K562 (cell line): ENCODE measurements at regions not wholly inside any gene's neighbourhood (a gene's known extent, or its start where the extent isn't known, plus 50 kb on each side); places are given as distances from the start of the nearest gene placed in this dataset.

Experiments used
- ATAC-seq: fragments of 200-7000 bp; cut with Tn5 transposase; 3 replicates; pipeline ENCODE4 v1.9.1; 2020; ENCODE audit warnings: moderate library complexity
- BruUV-seq: library from RNA; stranded (reverse); fragments of 400-500 nt; replicated peaks from 2 replicates; lab custom pipeline; 2021; lab: Mats Ljungman, UMichigan
- CTCF ChIA-PET: fragments of 300-600 bp; formaldehyde crosslinking; extraction: SDS; loops from one replicate; lab custom pipeline; 2021; ENCODE audit warnings: low intra/inter-chr PET ratio; lab: Yijun Ruan, JAX
- POLR2A ChIA-PET: fragments of 300-600, 350-650 bp; sonication (Branson Sonifier 250); formaldehyde crosslinking; extraction: SDS; loops from one replicate; lab custom pipeline; 2021; ENCODE audit warnings: antibody characterized with exemption, inconsistent platforms; lab: Yijun Ruan, JAX
- DNase-seq, 4 experiments: peaks; one replicate each; pipeline versions ENCODE4 v3.0.0 to v3.0.0-alpha.2; 2011 to 2018; ENCODE audit warnings: low spot score in 3 of 4, mixed read lengths in 3 of 4; ENCODE audit errors: extremely low read depth in 1 of 4
- FAIRE-seq: peaks from 2 replicates; lab custom pipeline; 2011; peaks lifted over from hg19 to GRCh38; lab: Jason Lieb, UNC
- H2AFZ ChIP-seq: 2 replicates; pipeline ENCODE4 v1.6.0; 2011; ENCODE audit warnings: low read depth, low read length, control low read depth, inconsistent platforms
- H3K27ac ChIP-seq: fragments of 200-600 bp; 3 replicates; pipeline ENCODE4 v1.8.0; 2011; ENCODE audit warnings: low read depth, mild to moderate bottlenecking, control low read depth, inconsistent platforms, low read length, moderate library complexity, mixed read lengths; ENCODE audit errors: extremely low read depth
- H3K27me3 ChIP-seq, 2 experiments: fragments of 300-600 bp in 1 of 2; 2 replicates in 1 of 2; 3 replicates in 1 of 2; pipeline versions ENCODE4 v1.6.0 to v1.8.0; 2011; ENCODE audit warnings: inconsistent platforms in 2 of 2, low read length in 2 of 2, mild to moderate bottlenecking in 1 of 2, mixed read lengths in 1 of 2, moderate library complexity in 1 of 2; ENCODE audit not compliant: control insufficient read depth in 2 of 2, insufficient read depth in 2 of 2
- H3K36me3 ChIP-seq: fragments of 300-600 bp; 3 replicates; pipeline ENCODE4 v1.8.0; 2011; ENCODE audit warnings: mild to moderate bottlenecking, low read length, inconsistent platforms; ENCODE audit not compliant: control insufficient read depth, insufficient read depth
- H3K4me1 ChIP-seq, 2 experiments: fragments of 200-600 bp in 1 of 2; replicated peaks in 1 of 2; 2 replicates in 1 of 2; 3 replicates in 1 of 2; pipeline versions ENCODE4 v1.5.1 to v1.8.0; 2011; ENCODE audit warnings: inconsistent platforms in 2 of 2, low read length in 2 of 2, mild to moderate bottlenecking in 1 of 2, mixed read lengths in 1 of 2, moderate library complexity in 1 of 2; ENCODE audit not compliant: control insufficient read depth in 2 of 2, insufficient read depth in 2 of 2
- H3K4me2 ChIP-seq: 2 replicates; pipeline ENCODE4 v1.6.1; 2011; ENCODE audit warnings: low read length, control low read depth, inconsistent platforms, mixed read lengths; ENCODE audit not compliant: insufficient read depth
- H3K4me3 ChIP-seq: fragments of 200-600 bp; sonication (generic), shearing (Covaris generic); 2 replicates; pipeline ENCODE4 v1.5.1; 2016; ENCODE audit warnings: control low read depth, inconsistent platforms
- H3K79me2 ChIP-seq: fragments of 200-600 bp; 3 replicates; pipeline ENCODE4 v1.8.0; 2011; ENCODE audit warnings: low read length, inconsistent platforms; ENCODE audit not compliant: control insufficient read depth, insufficient read depth
- H3K9ac ChIP-seq, 2 experiments: 2 replicates each; pipeline versions ENCODE4 v1.6.0 to v1.6.1; 2011; ENCODE audit warnings: low read depth in 2 of 2, low read length in 2 of 2, control low read depth in 1 of 2, inconsistent platforms in 1 of 2, mild to moderate bottlenecking in 1 of 2, mixed read lengths in 1 of 2; ENCODE audit not compliant: insufficient read depth in 1 of 2
- H3K9me1 ChIP-seq: one replicate; pipeline ENCODE4 v1.6.0; 2011; ENCODE audit warnings: inconsistent platforms, mild to moderate bottlenecking, low read length, moderate library complexity; ENCODE audit not compliant: control insufficient read depth, insufficient read depth
- H3K9me3 ChIP-seq: replicated peaks from 2 replicates; pipeline ENCODE4 v1.5.1; 2011; ENCODE audit warnings: low read depth, low read length, inconsistent platforms; ENCODE audit not compliant: control insufficient read depth, insufficient read depth
- H4K20me1 ChIP-seq: replicated peaks from 2 replicates; pipeline ENCODE4 v1.6.1; 2011; ENCODE audit warnings: low read length, inconsistent platforms, mixed read lengths; ENCODE audit not compliant: control insufficient read depth, insufficient read depth
- FOS ChIP-seq: IDR thresholded peaks from 3 replicates; pipeline ENCODE4 v1.6.1; 2011; ENCODE audit not compliant: insufficient read length; ENCODE audit errors: extremely low read depth
- FOXP1 ChIP-seq: sonication (generic); formaldehyde crosslinking; IDR thresholded peaks from 2 replicates; pipeline ENCODE4 v1.8.0; 2022; ENCODE audit warnings: mild to moderate bottlenecking, missing genetic modification reagents
- HDAC8 ChIP-seq: fragments of 450-650 bp; IDR thresholded peaks from 2 replicates; pipeline ENCODE4 v1.6.1; 2016; ENCODE audit warnings: mild to moderate bottlenecking, missing genetic modification characterization, moderate library complexity, missing compliant biosample characterization
- HSF4 ChIP-seq: fragments of 250-450 bp; sonication (Bioruptor Pico); IDR thresholded peaks from 2 replicates; pipeline ENCODE4 v2.1.2; 2022; ENCODE audit warnings: mild to moderate bottlenecking, moderate library complexity, borderline replicate concordance
- ID3 ChIP-seq, 2 experiments: fragments of 250-450 bp in 1 of 2; fragments of 450-650 bp in 1 of 2; sonication (Bioruptor Pico) in 1 of 2; IDR thresholded peaks; 2 replicates each; pipeline versions ENCODE4 v1.6.1 to v1.8.0; 2016 to 2021; ENCODE audit warnings: mild to moderate bottlenecking in 2 of 2, moderate library complexity in 2 of 2, missing compliant biosample characterization in 1 of 2, missing genetic modification characterization in 1 of 2
- JUN ChIP-seq, 2 experiments: sonication (generic) in 1 of 2; formaldehyde crosslinking in 1 of 2; IDR thresholded peaks; 2 replicates each; pipeline versions ENCODE4 v1.6.1 to v1.8.0; 2012 to 2022; ENCODE audit warnings: borderline replicate concordance in 2 of 2, mild to moderate bottlenecking in 2 of 2, improper control_type of control experiment in 1 of 2, low read depth in 1 of 2, low read length in 1 of 2, missing genetic modification reagents in 1 of 2
- LARP7 ChIP-seq: fragments of 450-650 bp; IDR thresholded peaks from 2 replicates; pipeline ENCODE4 v1.6.1; 2016
- LCOR ChIP-seq: sonication (generic); formaldehyde crosslinking; IDR thresholded peaks from 2 replicates; pipeline ENCODE4 v1.8.0; 2022; ENCODE audit warnings: mild to moderate bottlenecking, missing genetic modification reagents
- LEF1 ChIP-seq: fragments of 450-650 bp; IDR thresholded peaks from 2 replicates; pipeline ENCODE4 v1.6.1; 2016; ENCODE audit warnings: mild to moderate bottlenecking
- NFATC3 ChIP-seq: fragments of 450-650 bp; IDR thresholded peaks from 2 replicates; pipeline ENCODE4 v1.6.1; 2017; ENCODE audit warnings: mild to moderate bottlenecking
- NFYB ChIP-seq: IDR thresholded peaks from 2 replicates; pipeline ENCODE4 v1.6.1; 2011; ENCODE audit warnings: mild to moderate bottlenecking, moderate library complexity; ENCODE audit not compliant: insufficient read length; ENCODE audit errors: extremely low read depth
- SUPT5H ChIP-seq: fragments of 450-650 bp; IDR thresholded peaks from 2 replicates; pipeline ENCODE4 v1.6.1; 2016
- ZNF436 ChIP-seq: fragments of 250-450, 450-650 bp; sonication (Bioruptor Pico); formaldehyde crosslinking; IDR thresholded peaks from 2 replicates; pipeline ENCODE4 v1.7.0; 2020; ENCODE audit warnings: mild to moderate bottlenecking
- WGBS: fragments of 100-300 bp; shearing (Covaris generic); methylation state at CpG from one replicate; pipeline ENCODE4 v1.1.6; 2016; ENCODE audit warnings: low coverage, mixed read lengths; ENCODE audit not compliant: insufficient coverage; ENCODE audit errors: missing lambda C conversion rate; 5-methylcytosine and 5-hydroxymethylcytosine counted together
- in situ Hi-C: fragments of 300-500 bp; cut with MboI; formaldehyde crosslinking; loops from 4 replicates; pipeline ENCODE4 v1.15.0; 2018; ENCODE audit warnings: inconsistent platforms, mixed read lengths
- intact Hi-C: fragments of 100-400 bp; cut with micrococcal nuclease; formaldehyde crosslinking; loops from 2 replicates; pipeline ENCODE4 v1.14.2; 2022

DNA sequence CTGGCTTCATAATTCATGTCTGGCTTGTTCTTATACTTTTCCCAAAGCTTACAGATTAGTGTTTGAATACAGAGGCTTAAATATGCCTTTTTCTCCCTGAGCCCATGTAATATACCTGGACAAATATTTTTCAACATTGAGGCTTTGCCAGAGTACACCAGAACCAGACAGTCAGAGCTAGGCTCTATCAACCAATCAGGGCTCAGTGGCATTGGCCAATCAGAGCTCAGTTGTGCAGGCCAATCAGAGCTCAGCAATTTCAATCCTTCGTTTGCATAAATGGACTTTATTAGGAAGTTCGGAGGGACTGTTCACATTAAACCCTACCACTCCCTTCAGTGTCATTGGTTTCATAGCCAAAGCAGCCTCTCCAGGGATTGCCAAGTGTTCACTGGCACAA lies 51.2 kb upstream of the TMSB15B start:
- FAIRE-seq = no peak
- POLR2A ChIA-PET = interaction anchor here (0.7 kb wide), 1 partner anchor 8 kb away, joined by 3 read pairs; no protein-coding TSS in a partner anchor
- no peak for TF ChIP-seq FOXP1 (CRISPR knock-in tag)
- no peak for TF ChIP-seq ZNF436 (CRISPR knock-in tag)
- TF ChIP-seq FOS = peak; percentile 5
- TF ChIP-seq HSF4 (CRISPR knock-in tag) = no peak
- TF ChIP-seq LARP7 = no peak
- no peak for TF ChIP-seq NFATC3
- TF ChIP-seq NFYB = peak; percentile 58
- TF ChIP-seq JUN (IDR thresholded peaks at IDR 0.05; ENCODE audit: borderline replicate concordance, low read depth, low read length) = no peak
- no peak for TF ChIP-seq JUN (CRISPR knock-in tag; IDR thresholded peaks at IDR 0.05; ENCODE audit: borderline replicate concordance)
- TF ChIP-seq ID3 (CRISPR knock-in tag; IDR thresholded peaks at IDR 0.05) = no peak
- no peak for TF ChIP-seq ID3 (tag; IDR thresholded peaks at IDR 0.05)
- no peak for TF ChIP-seq LCOR
- no peak for TF ChIP-seq SUPT5H
- no peak for TF ChIP-seq HDAC8 (tag)
- TF ChIP-seq LEF1 = no peak

More for the DNA sequence above, 51.2 kb upstream of the TMSB15B start:
- intact Hi-C loops (no loop called here), in situ Hi-C loops (no loop called here)
- H4K20me1 ChIP-seq = no peaks in the 10 kb centered on the region
- no peaks in the 10 kb centered on the region for H3K9me1 ChIP-seq
- H3K4me2 ChIP-seq = no peak overlapping the region
- no peaks in the 10 kb centered on the region for H3K9me3 ChIP-seq
- CTCF ChIA-PET = no interaction called here
- no peak overlapping the region for H3K9ac ChIP-seq
- H3K27me3 ChIP-seq = peaks cover 0 to 2% of the 10 kb centered on the region in 2 experiments; a peak in 3 of 5 replicates
- DNase-seq (no peak), ATAC-seq (no peak)
- H3K4me3 ChIP-seq = no peak overlapping the region
- no peak overlapping the region for H2AFZ ChIP-seq
- no peaks in the 10 kb centered on the region for H3K4me1 ChIP-seq
- no peak overlapping the region for H3K27ac ChIP-seq
- no TSS peak for BruUV-seq
- no peaks in the 10 kb centered on the region for H3K79me2 ChIP-seq
- 0% methylated on average over 2 of the region's 2 CpGs for WGBS
- no peaks in the 10 kb centered on the region for H3K36me3 ChIP-seq
